ENCODE measurements at regions not wholly inside any gene's neighbourhood (a gene's known extent, or its start where the extent isn't known, plus 50 kb on each side); places are given as distances from the start of the nearest gene placed in this dataset.
"Not testable (repeated sequence)": the region's sequence is repeated elsewhere in the genome, so short reads cannot be mapped to it uniquely, and the experiment has no call there.

DNA sequence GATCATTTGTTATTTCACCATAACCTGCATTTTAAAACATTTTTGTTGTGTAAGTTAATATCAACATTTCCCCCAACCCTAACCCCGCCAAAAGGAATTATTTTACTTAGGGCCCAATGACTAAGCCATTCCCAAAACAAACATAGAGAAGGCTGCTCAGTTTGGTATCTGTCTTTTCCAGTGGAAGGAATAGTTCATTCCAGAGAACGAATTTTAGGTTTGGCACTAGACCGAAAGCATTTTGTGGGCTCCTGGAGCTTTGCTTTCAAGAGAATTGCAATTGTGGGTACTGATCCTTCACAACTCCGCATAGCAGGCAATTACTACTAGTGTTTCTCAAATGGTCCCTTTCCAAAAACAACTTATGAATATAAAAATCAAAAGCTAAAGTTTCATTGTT lies 226.7 kb upstream of the MAD2L1 start:
- H3K4me1 ChIP-seq (ENCODE audit: control insufficient read depth, insufficient read depth, low read length, poor library complexity, severe bottlenecking), result no peaks in the 10 kb centered on the region
- no peak overlapping the region for H3K4me3 ChIP-seq (ENCODE audit: insufficient read depth, low read depth, low read length, poor library complexity, severe bottlenecking)
- no peaks in the 10 kb centered on the region for H3K9me3 ChIP-seq (ENCODE audit: control insufficient read depth, low read length)
- no peak overlapping the region for H3K27ac ChIP-seq (ENCODE audit: insufficient read depth, low read length, poor library complexity, severe bottlenecking)
- H3K36me3 ChIP-seq (ENCODE audit: control insufficient read depth, insufficient read depth, low read length), result no peaks in the 10 kb centered on the region
- no peak for DNase-seq
- no peaks in the 10 kb centered on the region for H3K27me3 ChIP-seq (replicated peaks; ENCODE audit: control insufficient read depth, insufficient read depth, low read length, poor library complexity, severe bottlenecking)

DNA sequence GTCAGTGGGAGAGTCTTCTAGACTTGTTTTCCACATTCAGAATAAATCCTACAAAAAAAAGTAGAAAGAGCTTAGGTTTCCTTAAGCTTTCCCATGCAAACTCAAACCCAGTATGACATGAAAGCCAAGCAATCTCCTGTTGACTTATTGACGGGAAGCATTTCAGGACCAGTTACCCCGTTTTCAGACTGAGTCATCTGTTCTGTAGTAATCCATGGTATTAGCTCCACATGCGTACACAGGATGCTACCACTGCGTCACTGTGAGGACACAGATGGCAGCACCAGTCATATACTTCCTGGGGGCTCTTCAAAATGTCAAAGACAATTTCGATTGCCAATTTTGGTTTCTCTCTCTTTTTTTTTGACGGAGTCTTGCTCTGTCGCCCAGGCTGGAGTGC lies 224.9 kb upstream of the MAD2L1 start:
- no peak for DNase-seq
- Histone ChIP-seq H3K27me3 (replicated peaks; ENCODE audit: control insufficient read depth, insufficient read depth, low read length, poor library complexity, severe bottlenecking) (no peaks in the 10 kb centered on the region), H3K9me3 (ENCODE audit: control insufficient read depth, low read length) (no peaks in the 10 kb centered on the region), H3K4me1 (ENCODE audit: control insufficient read depth, insufficient read depth, low read length, poor library complexity, severe bottlenecking) (no peaks in the 10 kb centered on the region), H3K27ac (ENCODE audit: insufficient read depth, low read length, poor library complexity, severe bottlenecking) (no peak overlapping the region), H3K4me3 (ENCODE audit: insufficient read depth, low read depth, low read length, poor library complexity, severe bottlenecking) (no peak overlapping the region), H3K36me3 (ENCODE audit: control insufficient read depth, insufficient read depth, low read length) (no peaks in the 10 kb centered on the region)

GRCh38 chr4:120290553-120290952 lies 223.9 kb upstream of the MAD2L1 start:
- H3K36me3 ChIP-seq (ENCODE audit: control insufficient read depth, insufficient read depth, low read length), result no peaks in the 10 kb centered on the region
- no peaks in the 10 kb centered on the region for H3K4me1 ChIP-seq (ENCODE audit: control insufficient read depth, insufficient read depth, low read length, poor library complexity, severe bottlenecking)
- H3K27me3 ChIP-seq (replicated peaks; ENCODE audit: control insufficient read depth, insufficient read depth, low read length, poor library complexity, severe bottlenecking), result no peaks in the 10 kb centered on the region
- DNase-seq, result no peak
- no peak overlapping the region for H3K4me3 ChIP-seq (ENCODE audit: insufficient read depth, low read depth, low read length, poor library complexity, severe bottlenecking)
- H3K9me3 ChIP-seq (ENCODE audit: control insufficient read depth, low read length), result no peaks in the 10 kb centered on the region
- no peak overlapping the region for H3K27ac ChIP-seq (ENCODE audit: insufficient read depth, low read length, poor library complexity, severe bottlenecking)

GRCh38 chr4:120286813-120287212 lies 220.2 kb upstream of the MAD2L1 start:
- no peak overlapping the region for H3K4me3 ChIP-seq (ENCODE audit: insufficient read depth, low read depth, low read length, poor library complexity, severe bottlenecking)
- no peak for DNase-seq
- no peak overlapping the region for H3K27ac ChIP-seq (ENCODE audit: insufficient read depth, low read length, poor library complexity, severe bottlenecking)
- no peaks in the 10 kb centered on the region for H3K9me3 ChIP-seq (ENCODE audit: control insufficient read depth, low read length)
- H3K27me3 ChIP-seq (replicated peaks; ENCODE audit: control insufficient read depth, insufficient read depth, low read length, poor library complexity, severe bottlenecking), result no peaks in the 10 kb centered on the region
- H3K4me1 ChIP-seq (ENCODE audit: control insufficient read depth, insufficient read depth, low read length, poor library complexity, severe bottlenecking), result no peaks in the 10 kb centered on the region
- H3K36me3 ChIP-seq (ENCODE audit: control insufficient read depth, insufficient read depth, low read length), result no peaks in the 10 kb centered on the region

- Histone ChIP-seq H3K27ac (ENCODE audit: insufficient read depth, low read length, poor library complexity, severe bottlenecking) (no peak overlapping the region), H3K9me3 (ENCODE audit: control insufficient read depth, low read length) (no peaks in the 10 kb centered on the region), H3K36me3 (ENCODE audit: control insufficient read depth, insufficient read depth, low read length) (no peaks in the 10 kb centered on the region), H3K4me3 (ENCODE audit: insufficient read depth, low read depth, low read length, poor library complexity, severe bottlenecking) (no peak overlapping the region), H3K4me1 (ENCODE audit: control insufficient read depth, insufficient read depth, low read length, poor library complexity, severe bottlenecking) (no peaks in the 10 kb centered on the region), H3K27me3 (replicated peaks; ENCODE audit: control insufficient read depth, insufficient read depth, low read length, poor library complexity, severe bottlenecking) (no peaks in the 10 kb centered on the region)
- DNase-seq, result no peak
These were observed 214.9 kb upstream of the MAD2L1 start for GRCh38 chr4:120281581-120281980.

DNA sequence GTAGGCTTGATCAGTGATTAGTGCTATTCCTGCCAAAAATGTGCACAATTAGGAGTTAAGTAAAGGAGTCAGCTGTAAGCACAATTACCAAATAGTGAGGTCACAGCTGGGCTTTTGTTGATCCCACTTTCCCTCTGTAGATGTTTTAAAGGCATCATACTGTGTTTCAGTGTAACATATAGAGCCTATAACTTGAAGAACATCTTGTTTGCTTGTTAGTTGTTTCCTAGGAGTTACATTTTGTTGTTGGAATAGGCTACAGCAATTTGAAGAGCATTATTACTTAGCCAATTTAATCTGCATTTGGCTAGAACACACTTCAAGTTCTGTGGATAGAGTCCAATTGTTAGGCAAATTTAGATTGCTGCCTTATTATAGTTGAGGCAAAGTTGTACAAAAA lies 210.7 kb upstream of the MAD2L1 start:
- no peak overlapping the region for H3K4me3 ChIP-seq (ENCODE audit: insufficient read depth, low read depth, low read length, poor library complexity, severe bottlenecking)
- H3K36me3 ChIP-seq (ENCODE audit: control insufficient read depth, insufficient read depth, low read length), result no peaks in the 10 kb centered on the region
- no peaks in the 10 kb centered on the region for H3K4me1 ChIP-seq (ENCODE audit: control insufficient read depth, insufficient read depth, low read length, poor library complexity, severe bottlenecking)
- DNase-seq, result no peak
- H3K9me3 ChIP-seq (ENCODE audit: control insufficient read depth, low read length), result no peaks in the 10 kb centered on the region
- H3K27me3 ChIP-seq (replicated peaks; ENCODE audit: control insufficient read depth, insufficient read depth, low read length, poor library complexity, severe bottlenecking), result no peaks in the 10 kb centered on the region
- H3K27ac ChIP-seq (ENCODE audit: insufficient read depth, low read length, poor library complexity, severe bottlenecking), result no peak overlapping the region

DNA sequence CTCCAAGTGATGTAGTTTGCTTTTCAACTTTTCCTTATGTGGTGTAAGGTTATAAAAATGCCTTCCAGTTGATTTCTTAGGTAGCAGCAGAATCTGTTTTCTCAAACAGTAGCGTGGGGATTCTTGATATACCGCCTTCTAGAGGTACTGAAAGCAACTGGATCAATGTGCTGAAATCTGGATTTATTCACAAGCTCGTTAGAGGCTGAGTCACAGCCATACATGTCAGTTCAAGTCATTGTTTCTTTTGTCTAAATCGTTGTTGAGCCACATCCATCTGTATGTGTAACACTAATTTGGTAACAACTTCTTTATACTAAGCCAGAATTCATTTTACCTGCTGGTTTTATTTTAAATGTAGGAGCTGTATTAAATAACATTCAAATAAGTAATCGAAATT lies 200.0 kb upstream of the MAD2L1 start:
- no peak for DNase-seq

GRCh38 chr4:120263618-120264017 lies 197.0 kb upstream of the MAD2L1 start:
- no peak for DNase-seq
- no peaks in the 10 kb centered on the region for H3K4me1 ChIP-seq (ENCODE audit: control insufficient read depth, insufficient read depth, low read length, poor library complexity, severe bottlenecking)
- no peak overlapping the region for H3K4me3 ChIP-seq (ENCODE audit: insufficient read depth, low read depth, low read length, poor library complexity, severe bottlenecking)
- H3K27ac ChIP-seq (ENCODE audit: insufficient read depth, low read length, poor library complexity, severe bottlenecking), result no peak overlapping the region
- no peaks in the 10 kb centered on the region for H3K9me3 ChIP-seq (ENCODE audit: control insufficient read depth, low read length)
- H3K27me3 ChIP-seq (replicated peaks; ENCODE audit: control insufficient read depth, insufficient read depth, low read length, poor library complexity, severe bottlenecking), result no peaks in the 10 kb centered on the region
- H3K36me3 ChIP-seq (ENCODE audit: control insufficient read depth, insufficient read depth, low read length), result no peaks in the 10 kb centered on the region

More for the DNA sequence above, 200.0 kb upstream of the MAD2L1 start:
- H3K4me1 ChIP-seq (ENCODE audit: control insufficient read depth, insufficient read depth, low read length, poor library complexity, severe bottlenecking), result no peaks in the 10 kb centered on the region
- H3K36me3 ChIP-seq (ENCODE audit: control insufficient read depth, insufficient read depth, low read length), result no peaks in the 10 kb centered on the region
- no peak overlapping the region for H3K27ac ChIP-seq (ENCODE audit: insufficient read depth, low read length, poor library complexity, severe bottlenecking)
- no peaks in the 10 kb centered on the region for H3K9me3 ChIP-seq (ENCODE audit: control insufficient read depth, low read length)
- H3K27me3 ChIP-seq (replicated peaks; ENCODE audit: control insufficient read depth, insufficient read depth, low read length, poor library complexity, severe bottlenecking), result no peaks in the 10 kb centered on the region
- H3K4me3 ChIP-seq (ENCODE audit: insufficient read depth, low read depth, low read length, poor library complexity, severe bottlenecking), result no peak overlapping the region

GRCh38 chr4:120261117-120261516 lies 194.5 kb upstream of the MAD2L1 start:
- Histone ChIP-seq H3K36me3 (ENCODE audit: control insufficient read depth, insufficient read depth, low read length) (no peaks in the 10 kb centered on the region), H3K27ac (ENCODE audit: insufficient read depth, low read length, poor library complexity, severe bottlenecking) (no peak overlapping the region), H3K4me1 (ENCODE audit: control insufficient read depth, insufficient read depth, low read length, poor library complexity, severe bottlenecking) (no peaks in the 10 kb centered on the region), H3K9me3 (ENCODE audit: control insufficient read depth, low read length) (no peaks in the 10 kb centered on the region), H3K27me3 (replicated peaks; ENCODE audit: control insufficient read depth, insufficient read depth, low read length, poor library complexity, severe bottlenecking) (no peaks in the 10 kb centered on the region), H3K4me3 (ENCODE audit: insufficient read depth, low read depth, low read length, poor library complexity, severe bottlenecking) (no peak overlapping the region)
- DNase-seq, result no peak

DNA sequence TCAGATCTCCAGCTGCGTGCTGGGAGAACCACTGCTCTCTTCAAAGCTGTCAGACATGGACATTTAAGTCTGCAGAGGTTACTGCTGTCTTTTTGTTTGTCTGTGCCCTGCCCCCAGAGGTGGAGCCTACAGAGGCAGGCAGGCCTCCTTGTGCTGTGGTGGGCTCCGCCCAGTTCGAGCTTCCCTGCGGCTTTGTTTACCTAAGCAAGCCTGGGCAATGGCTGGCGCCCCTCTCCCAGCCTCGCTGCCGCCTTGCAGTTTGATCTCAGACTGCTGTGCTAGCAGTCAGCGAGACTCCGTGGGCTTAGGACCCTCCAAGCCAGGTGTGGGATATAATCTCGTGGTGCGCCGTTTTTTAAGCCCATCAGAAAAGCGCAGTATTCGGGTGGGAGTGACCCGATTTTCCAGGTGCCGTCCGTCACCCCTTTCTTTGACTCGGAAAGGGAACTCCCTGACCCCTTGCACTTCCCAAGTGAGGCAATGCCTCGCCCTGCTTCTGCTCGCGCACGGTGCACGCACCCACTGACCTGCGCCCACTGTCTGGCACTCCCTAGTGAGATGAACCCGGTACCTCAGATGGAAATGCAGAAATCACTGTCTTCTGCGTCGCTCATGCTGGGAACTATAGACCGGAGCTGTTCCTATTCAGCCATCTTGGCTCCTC lies 189.6 kb upstream of the MAD2L1 start:
- not testable (repeated sequence) for H3K4me1 ChIP-seq (ENCODE audit: control insufficient read depth, insufficient read depth, low read length, poor library complexity, severe bottlenecking); H3K27ac ChIP-seq (ENCODE audit: insufficient read depth, low read length, poor library complexity, severe bottlenecking); H3K36me3 ChIP-seq (ENCODE audit: control insufficient read depth, insufficient read depth, low read length); DNase-seq; H3K9me3 ChIP-seq (ENCODE audit: control insufficient read depth, low read length); H3K4me3 ChIP-seq (ENCODE audit: insufficient read depth, low read depth, low read length, poor library complexity, severe bottlenecking); H3K27me3 ChIP-seq (replicated peaks; ENCODE audit: control insufficient read depth, insufficient read depth, low read length, poor library complexity, severe bottlenecking)
